Sciatic nerve (tissue), 2 donors: ENCODE measurements at regions not wholly inside any gene's neighbourhood (a gene's known extent, or its start where the extent isn't known, plus 50 kb on each side); places are given as distances from the start of the nearest gene placed in this dataset.
"Not testable (repeated sequence)": the region's sequence is repeated elsewhere in the genome, so short reads cannot be mapped to it uniquely, and the experiment has no call there.

Experiments used
- ATAC-seq: fragments of 200-7000 bp; cut with Tn5 transposase; one replicate; pipeline ENCODE4 v1.9.1; 2020; ENCODE audit warnings: mild to moderate bottlenecking, moderate library complexity
- DNase-seq: peaks from one replicate; pipeline ENCODE4 v3.0.0-alpha.2; 2020; ENCODE audit warnings: low spot score
- intact Hi-C: fragments of 100-400 bp; cut with DNase I; formaldehyde crosslinking; loops from one replicate; pipeline ENCODE4 v1.14.2; 2022
- donor health status: DM: no; HTN: no; CAD: no.
- donor health status: DM: no; HTN: no; CAD: no.

- ATAC-seq (no peak), DNase-seq (no peak)
- intact Hi-C loops: no loop called here
Measured at GRCh38 chr6:106807947-106808611, 166.4 kb downstream of the CD24 start.

DNA sequence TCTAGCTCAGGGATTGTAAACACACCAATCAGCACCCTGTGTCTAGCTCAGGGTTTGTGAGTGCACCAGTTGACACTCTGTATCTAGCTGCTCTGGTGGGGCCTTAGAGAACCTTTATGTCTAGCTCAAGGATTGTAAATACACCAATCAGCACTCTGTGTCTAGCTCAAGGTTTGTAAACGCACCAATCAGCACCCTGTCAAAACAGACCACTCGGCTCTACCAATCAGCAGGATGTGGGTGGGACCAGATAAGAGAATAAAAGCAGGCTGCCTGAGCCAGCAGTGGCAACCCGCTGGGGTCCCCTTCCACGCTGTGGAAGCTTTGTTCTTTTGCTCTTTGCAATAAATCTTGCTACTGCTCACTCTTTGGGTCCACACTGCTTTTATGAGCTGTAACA is 168.3 kb downstream of the CD24 start:
- ATAC-seq, DNase-seq, intact Hi-C loops: not testable (repeated sequence)

- DNase-seq (no peak), ATAC-seq (no peak)
- intact Hi-C loops: no loop called here
Measured at GRCh38 chr6:106805771-106806170, 168.8 kb downstream of the CD24 start.

- intact Hi-C loops: no loop called here
- DNase-seq (no peak), ATAC-seq (no peak)
Measured at GRCh38 chr6:106804346-106805335, 169.9 kb downstream of the CD24 start.

- ATAC-seq (no peak), DNase-seq (no peak)
- intact Hi-C loops: no loop called here
Measured at GRCh38 chr6:106803188-106803587, 171.3 kb downstream of the CD24 start.

DNA sequence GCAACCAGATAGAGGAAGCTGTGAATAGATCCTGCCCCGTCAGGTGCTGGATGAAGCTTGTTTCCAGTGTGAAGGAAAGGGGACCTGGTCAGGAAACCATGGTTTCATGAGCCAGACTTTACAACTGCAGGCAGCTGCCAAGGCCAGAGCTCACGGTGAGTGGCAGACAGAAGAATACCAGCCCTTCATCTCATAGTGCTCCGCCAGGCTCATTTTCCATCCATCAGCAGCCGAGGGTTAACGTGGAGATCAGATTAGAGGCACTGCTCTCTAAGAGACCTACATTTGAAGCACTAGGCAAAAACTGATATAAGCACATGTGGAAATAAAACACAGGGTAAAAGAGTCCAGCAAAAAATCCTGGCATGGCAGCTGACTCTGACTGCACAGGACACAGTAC is 172.4 kb downstream of the CD24 start:
- ATAC-seq: no peak
- no peak for DNase-seq
- intact Hi-C loops: no loop called here

GRCh38 chr6:106801256-106801655 is 171.9 kb downstream of the QRSL1 start:
- intact Hi-C loops: no loop called here
- no peak for ATAC-seq
- DNase-seq: no peak

DNA sequence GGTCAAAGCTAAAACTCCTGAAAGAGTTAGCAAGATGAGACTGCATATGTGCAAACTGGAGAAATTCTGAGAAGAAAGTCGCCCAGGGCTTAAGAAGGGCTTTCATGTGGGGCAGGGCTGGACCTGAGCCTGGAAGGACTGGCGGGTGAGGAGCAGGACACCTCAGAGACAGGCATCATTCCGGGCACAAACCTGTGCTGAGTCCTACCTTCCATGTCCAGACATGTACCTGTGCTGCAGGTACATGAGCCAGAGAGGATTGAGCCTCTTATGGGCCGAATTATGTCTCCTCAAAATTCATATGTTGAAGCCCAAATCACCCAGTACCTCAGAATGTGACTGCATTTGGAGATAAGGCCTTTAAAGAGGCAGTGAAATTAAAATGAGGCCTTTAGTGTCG is 171.0 kb downstream of the QRSL1 start:
- ATAC-seq: no peak
- intact Hi-C loops: no loop called here

GRCh38 chr6:106799031-106799894 is 169.9 kb downstream of the QRSL1 start:
- no peak for ATAC-seq
- intact Hi-C loops: no loop called here

More for the DNA sequence above, 171.0 kb downstream of the QRSL1 start:
- no peak for DNase-seq

DNA sequence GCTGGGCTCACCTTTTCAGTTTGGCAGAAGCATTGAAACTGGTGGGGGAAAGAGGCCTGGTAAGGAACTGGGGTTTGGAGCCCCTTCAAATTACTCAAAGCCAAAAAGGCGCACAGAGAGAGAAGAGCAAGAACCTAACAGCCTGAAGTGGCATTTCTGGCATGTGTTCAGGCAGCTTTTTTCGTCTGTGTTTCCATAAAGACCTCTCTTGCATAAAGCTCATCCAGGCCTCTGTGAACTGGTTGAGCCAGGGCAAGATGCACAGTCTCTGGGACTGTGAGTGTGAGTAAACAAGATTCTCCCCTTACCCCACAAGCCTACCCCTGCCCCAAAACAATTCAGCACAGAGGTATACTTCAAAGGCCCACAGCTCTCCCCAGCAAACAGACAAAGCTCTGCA is 167.8 kb downstream of the QRSL1 start:
- ATAC-seq: no peak
- intact Hi-C loops: no loop called here

More at GRCh38 chr6:106799031-106799894, 169.9 kb downstream of the QRSL1 start:
- no peak for DNase-seq

GRCh38 chr6:106796781-106797180 is 167.4 kb downstream of the QRSL1 start:
- ATAC-seq: no peak
- intact Hi-C loops: no loop called here
- no peak for DNase-seq

More for the DNA sequence above, 167.8 kb downstream of the QRSL1 start:
- no peak for DNase-seq

DNA sequence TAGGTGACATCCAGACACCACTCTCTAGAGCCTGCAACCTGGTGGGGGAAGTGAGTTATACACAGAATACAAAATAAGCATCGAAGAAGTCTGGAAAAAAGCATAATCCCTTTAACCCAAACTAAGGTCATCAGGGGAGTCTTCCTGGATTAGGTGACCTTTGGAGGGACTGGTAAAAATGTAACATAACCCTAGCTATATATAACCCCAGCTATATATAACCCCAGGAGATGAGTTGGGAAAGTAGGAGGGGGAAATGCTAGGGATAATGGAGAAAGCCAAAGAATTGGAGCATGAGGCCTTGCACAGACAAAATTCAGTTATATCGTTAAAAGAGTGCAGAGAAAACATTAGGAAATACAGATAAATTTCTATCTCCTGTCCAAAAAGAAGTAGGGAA is 164.8 kb downstream of the QRSL1 start:
- no peak for DNase-seq
- no peak for ATAC-seq
- intact Hi-C loops: no loop called here

DNA sequence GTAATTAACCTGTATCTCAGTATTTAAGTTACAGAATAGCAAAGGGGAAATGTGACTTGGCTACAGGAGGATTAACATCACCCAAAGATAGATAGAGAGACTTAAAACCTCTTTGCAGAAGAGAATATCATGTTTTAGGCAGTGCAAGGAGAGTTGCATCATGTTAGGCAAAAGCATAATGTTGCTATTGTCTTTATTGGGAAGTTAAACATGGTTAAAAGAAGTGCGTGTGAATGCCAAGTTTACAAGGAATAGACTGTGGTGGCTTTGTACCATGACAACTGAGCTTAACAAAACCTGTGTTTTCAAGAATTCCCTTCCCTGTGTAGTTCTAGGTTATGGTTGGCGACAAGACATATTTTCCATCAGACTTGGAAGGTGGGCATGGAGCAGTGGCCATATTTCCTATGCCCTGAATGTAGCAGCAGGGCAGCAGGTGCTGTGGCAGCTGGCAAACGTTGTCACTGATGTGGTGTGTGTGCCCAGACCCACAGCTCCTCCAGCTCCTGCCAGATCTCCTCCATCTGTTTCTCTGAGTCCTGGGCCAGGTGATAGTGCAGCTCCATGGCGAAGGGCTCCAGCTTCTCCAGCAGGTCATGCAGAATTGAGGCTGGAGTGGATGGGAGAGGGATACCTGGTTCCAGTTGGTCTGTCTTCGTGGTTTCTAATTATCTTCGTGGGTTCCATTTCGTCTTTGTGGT is 163.3 kb downstream of the QRSL1 start:
- no peak for ATAC-seq
- no peak for DNase-seq
- intact Hi-C loops: no loop called here

GRCh38 chr6:106790935-106791334 is 161.6 kb downstream of the QRSL1 start:
- intact Hi-C loops: no loop called here
- DNase-seq (no peak), ATAC-seq (no peak)

GRCh38 chr6:106790149-106790770 is 160.9 kb downstream of the QRSL1 start:
- ATAC-seq (no peak), DNase-seq (no peak)
- intact Hi-C loops: no loop called here

GRCh38 chr6:106789428-106790148 is 160.2 kb downstream of the QRSL1 start:
- DNase-seq: no peak
- no peak for ATAC-seq
- intact Hi-C loops: no loop called here

DNA sequence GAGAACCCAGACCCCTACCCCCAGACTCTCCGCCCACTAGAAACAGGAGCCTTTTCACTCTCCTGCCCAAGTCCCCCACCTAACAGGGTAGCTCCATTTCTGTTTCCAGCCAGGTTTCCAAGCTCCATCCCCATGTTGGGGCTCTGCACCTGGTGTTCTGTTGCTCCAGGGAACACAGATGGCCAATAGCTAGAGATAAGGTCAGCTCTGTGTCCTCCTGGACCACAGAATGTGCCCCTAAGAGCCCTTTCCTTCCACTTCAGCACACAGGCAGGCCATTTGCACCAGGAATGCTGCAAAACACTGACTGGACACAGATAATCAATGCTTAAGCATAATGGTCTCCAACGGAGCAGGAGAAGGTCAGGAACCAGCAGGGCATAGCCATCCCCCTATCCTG is 159.4 kb downstream of the QRSL1 start:
- DNase-seq (no peak), ATAC-seq (no peak)
- intact Hi-C loops: no loop called here
